HG03175 (cell line): ENCODE measurements at regions not wholly inside any gene's neighbourhood (a gene's known extent, or its start where the extent isn't known, plus 50 kb on each side); places are given as distances from the start of the nearest gene placed in this dataset.
"Not testable (repeated sequence)": the region's sequence is repeated elsewhere in the genome, so short reads cannot be mapped to it uniquely, and the experiment has no call there.

Experiments
- ATAC-seq: cut with Tn5 transposase; IDR thresholded peaks from one replicate; pipeline ENCODE4 v1.9.1; 2021; ENCODE audit warnings: mild to moderate bottlenecking, moderate library complexity; ENCODE audit not compliant: unreplicated experiment

DNA sequence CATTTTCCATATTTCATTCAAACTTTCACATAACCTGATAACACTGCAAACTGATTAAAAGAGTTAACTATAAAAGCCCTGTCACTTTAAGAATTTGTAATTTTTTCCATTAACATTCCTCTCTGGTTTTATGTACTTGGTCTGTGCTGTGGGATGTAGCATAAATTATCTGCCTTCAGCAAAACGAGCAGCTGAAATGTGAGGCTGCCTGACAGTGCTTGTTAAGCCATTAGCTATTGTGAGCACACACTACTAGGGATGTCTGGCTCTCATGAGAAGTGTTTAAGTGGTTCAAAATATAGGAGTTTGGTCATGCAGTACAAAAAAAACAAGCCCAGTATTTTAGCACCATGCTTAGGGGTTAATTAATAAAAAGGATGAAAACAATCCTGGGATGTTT lies 63.0 kb downstream of the HOXA1 start:
- ATAC-seq: no peak

DNA sequence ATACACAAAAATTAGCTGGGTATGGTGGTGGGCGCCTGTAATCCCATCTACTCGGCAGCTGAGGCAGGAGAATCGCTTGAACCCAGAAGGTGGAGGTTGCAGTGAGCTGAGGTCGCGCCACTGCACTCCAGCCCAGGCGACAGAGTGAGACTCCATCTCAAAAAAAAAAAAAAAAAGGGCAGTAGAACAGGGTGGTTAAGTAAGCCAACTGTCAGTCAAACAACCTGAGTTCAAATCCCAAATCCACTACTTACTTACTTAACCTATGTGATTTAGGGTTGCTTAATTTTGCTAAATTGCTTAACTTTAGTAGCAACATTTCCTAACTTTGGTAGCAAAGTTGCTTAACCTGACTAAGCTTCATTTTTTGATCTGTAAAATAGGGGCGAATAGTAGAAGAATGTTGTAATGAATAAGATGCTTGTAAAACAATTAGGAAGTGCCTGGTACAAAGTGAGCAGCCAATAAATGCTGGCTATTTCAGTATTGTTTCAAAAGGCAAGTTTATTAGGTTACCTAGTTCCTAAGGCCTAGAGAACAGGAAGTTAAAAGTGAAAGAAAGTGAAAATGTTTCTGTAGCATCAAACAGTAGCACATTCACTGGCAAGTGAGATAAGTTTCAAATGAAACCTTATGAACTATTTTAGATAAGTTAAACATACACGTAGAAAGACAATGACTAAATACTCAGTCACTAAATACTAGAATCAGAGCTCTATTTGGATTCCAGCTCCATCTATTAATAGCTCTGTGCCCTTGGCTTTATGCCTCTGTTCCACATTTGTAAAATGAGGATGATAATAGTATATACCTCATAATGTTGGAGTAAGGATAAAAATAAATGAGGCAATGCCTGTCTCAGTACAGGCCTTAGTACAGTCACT lies 64.3 kb downstream of the HOXA1 start:
- ATAC-seq: peak; percentile 91

DNA sequence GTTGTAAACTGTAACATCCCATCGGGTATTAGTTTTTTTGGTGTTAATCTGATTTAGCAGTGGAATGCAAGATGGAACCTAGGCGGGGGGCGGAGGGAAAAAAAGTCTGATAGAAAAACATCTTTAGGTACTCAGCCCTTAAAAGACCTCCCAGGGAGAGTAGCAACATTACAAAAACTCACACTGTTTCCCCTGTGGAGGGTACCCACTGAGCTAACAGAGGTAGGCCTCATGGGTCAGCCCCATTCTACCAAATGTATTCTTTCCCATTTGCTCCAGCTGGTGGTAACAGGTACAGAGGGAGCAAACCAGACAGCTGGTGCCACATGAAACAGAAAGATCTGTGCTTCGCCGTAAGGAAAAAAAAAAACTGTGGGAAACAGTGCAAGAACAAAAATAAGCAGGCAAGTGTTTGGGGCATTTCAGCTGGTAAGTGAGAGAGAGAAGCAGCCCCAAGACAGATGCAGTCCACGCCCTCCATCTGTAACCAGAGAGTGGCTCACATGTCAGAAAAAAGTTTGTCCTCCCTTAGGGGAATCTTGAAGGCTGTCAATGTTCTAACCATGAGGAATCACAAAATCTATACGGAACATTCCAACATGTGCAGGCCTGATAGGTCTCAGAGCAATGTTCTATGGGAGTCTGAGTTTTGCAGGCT lies 65.3 kb downstream of the HOXA1 start:
- ATAC-seq: no peak

DNA sequence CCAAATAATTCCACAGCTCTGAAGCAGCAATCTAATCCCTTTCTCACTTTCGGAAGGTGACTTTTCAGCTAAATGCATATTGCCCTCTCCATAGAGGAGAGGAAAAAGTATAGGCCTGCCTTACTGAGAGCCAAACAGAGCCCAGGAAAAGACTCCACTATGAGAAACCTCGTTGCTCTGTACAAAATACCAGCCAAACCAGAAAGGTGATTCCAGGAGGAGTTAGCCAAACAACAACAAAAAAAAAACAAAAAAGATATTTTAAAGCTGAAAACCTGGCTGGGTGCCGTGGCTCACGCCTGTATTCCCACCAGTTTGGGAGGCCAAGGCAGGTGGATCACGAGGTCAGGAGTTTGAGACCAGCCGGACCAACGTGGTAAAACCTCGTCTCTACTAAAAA lies 70.5 kb downstream of the HOXA1 start:
- no peak for ATAC-seq

DNA sequence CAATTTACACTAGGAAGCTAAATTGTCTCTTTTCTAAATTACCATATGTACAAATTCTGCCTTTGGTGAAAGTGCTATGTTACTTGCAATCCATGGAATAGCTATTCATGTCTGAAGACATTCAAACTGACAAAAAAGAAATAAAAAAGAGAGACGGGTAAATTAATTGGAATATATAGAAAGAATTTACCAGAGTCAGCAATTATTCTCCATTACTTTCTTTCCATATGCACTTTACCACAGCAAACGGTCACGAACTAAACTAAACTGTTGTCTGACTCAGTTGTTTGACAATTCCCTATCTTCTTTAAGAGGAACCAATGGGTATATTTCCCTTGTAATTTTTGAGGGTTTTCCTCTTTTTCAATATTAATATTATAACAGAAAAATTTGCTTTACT lies 85.7 kb downstream of the HOXA1 start:
- no peak for ATAC-seq

DNA sequence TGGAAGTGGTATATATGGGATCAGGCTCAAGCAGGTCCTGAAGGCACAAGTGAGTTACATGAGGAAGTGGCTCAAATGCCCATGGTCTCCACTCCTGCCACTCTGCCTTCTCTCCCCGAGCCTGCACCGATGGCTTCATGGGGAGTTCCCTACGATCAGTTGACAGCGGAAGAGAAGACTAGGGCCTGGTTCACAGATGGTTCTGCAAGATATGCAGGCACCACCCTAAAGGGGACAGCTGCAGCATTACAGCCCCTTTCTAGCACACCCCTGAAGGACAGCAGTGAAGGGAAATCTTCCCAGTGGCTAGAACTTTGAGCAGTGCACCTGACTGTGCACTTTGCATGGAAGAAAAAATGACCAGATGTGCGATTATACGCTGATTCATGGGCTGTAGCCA lies 95.3 kb downstream of the HOXA1 start:
- ATAC-seq: no peak

DNA sequence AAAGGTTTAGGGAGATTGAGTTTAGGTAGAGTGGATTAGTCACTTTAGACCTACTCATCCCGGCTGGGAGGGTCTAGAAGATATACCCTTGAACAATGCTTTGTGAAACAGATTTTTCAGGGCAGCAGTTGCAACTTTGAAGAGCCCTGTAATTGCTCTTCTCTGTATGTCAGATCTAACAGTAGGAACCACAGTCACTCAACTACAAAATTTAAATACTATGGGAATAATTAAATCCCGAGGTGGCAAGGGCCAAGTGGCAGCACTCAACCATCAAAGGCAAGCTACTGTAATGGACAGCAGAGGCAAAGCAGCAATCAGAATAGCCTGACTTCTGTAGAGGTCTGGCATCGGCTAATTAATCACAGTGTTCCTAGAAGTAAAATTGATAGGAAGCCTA lies 97.5 kb downstream of the HOXA1 start:
- ATAC-seq: not testable (repeated sequence)

DNA sequence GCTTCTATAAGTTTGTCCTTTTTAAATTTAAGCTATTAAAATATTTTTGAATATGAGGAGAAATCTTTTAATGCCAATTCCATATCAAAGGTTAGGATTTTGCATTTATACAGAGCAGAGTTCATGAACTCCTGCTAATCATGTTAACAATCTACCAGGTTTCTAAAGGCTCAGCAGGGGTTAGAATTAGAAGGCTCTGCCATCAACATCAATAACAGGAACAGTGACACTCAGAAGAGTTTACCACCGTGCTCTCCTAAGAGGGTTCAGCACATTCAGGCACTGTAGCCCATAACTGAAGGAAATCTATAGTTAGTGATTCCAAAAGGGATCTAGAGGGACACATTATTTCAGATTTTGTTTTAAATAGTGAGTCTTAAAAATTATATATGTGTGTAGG lies 100.1 kb downstream of the HOXA1 start:
- no peak for ATAC-seq

DNA sequence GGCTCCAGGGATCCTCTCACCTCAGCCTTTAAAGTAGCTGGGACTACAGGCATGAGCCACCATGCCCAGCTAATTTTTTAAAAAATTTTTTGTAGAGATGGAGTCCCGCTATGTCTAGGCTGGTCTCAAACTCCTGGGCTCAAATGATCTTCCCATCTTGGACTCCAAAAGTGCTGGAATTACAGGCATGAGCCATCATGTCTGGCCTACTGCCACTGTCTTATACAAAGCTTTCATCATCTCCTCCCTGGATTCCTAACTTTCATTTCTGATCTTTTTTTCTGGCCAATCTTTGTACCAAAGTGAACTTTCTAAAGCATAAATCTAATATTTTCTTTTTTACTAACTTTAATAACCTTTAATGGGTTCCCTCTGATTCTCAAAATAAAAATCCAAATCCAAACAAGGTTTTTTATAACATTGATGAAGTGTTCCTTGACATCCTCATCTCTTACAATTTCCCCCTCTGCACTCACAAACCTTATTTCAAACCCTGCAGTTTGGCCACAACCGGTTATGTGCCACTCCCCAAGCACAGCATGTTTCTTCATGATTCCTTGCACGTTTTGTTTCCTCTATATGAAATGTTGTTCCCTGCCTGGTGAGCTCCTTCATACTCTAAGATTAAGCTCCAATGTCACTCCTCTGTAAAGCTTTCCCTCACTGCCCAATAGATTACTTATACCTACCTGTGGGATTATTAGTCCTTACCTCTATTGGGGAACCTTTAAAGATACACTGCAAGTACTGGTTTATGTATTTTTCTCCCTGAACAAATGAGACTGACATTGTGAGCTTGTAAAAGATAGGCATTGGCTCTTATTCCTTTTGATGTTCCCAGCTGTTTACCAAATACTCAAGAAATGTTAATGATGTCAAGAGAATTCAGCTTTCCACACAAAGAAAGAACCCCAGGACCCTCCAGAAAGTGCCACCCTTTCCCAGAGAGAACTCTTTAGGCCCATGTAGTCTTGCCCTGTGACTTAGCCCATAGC lies 101.7 kb downstream of the HOXA1 start:
- ATAC-seq: no peak

DNA sequence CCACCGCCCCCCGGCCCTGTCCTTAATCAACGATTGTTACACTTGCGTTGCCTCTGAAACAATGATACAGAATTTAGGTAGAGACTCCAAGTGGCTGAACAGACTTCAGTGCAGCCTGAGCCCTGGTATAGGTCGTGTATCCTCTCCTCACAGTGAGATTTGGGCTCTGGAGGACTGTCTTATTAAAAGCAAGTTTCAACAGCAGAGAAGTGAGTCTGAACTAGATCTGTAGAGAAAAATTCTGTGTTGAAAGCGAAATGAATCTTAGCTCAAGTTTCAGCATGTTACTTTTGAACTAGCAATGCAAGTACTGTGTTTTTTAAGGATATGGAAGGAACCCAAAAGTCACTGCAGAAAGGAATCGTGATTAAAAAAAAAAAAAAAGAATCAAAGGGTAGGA lies 103.1 kb downstream of the HOXA1 start:
- ATAC-seq: no peak

DNA sequence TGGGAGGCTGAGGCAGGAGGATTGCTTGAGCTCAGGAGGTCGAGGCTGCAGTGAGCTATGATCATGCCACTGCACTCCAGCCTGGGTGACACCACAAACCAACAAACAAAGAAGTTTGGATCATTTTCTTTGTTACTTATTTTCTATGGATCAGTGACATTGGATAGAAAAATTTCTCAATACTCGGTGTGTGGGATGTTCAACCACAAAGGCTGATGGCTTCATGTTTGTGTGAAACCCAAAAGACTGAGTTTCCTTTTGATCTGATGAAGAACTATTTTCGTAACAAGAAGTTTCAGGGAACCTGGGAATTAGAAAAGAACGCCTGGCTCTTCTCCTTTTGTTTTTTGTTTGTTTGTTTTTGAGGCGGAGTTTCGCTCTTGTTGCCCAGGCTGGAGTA lies 104.0 kb downstream of the HOXA1 start:
- no peak for ATAC-seq

DNA sequence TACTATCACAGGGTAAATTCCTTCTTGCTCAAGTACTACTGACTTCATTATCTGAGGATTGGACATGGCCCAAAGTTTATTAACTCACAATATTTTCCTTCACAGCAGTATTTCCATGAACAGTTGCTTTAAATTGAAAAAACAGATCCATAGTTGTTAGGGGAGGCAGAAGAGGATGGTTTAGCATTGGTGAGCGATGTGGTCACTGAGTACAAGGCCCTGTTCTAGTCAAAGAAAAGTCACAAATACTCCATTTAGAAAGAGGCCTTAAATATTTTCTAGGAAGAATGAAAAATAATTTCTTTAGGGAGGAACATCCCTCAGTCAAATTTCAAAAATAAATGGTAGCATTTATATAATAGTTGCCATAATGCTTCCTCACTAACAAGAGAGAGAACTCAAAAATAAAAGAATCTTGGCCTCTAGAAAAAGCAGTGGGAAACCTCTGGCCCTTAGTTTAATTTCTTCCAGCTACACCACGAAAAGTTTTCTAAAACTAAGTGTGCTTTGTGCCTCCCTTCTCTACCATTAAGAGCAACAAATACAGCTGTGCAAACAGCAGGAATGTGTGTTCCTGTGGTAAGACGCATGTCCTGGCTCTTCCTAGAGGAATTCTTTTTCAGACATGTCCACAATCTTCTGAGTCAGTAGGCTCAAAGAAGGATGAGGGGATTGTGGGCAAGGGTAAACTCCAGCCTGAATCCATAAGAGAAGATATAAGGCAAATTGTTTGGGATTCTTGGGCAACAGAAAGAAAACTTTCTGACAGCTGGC lies 105.7 kb downstream of the HOXA1 start:
- ATAC-seq: no peak

DNA sequence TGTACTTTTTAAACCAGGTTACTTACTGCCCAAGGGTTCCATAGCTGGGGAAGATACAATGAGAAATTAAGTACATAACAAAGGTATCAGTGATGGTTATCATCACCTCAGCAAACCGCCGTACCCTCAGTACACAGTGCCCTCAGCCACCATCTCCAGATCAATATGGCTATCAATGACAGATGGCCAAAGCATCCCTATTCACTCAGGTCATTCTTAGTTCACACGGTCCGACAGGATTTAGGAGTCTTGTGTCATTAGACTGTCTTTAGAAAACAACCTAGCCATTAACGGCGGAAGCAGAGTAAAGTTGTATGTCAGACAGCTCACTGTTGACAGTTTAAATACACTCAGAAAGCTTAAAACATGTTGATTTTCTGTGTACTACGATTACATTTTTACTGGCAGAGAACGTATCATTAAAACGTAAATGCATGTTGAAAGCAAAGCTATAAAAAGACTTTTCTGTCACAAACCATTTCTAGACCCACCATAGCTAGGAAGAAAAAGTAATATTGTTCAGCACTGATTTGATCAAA lies 106.9 kb downstream of the HOXA1 start:
- no peak for ATAC-seq

DNA sequence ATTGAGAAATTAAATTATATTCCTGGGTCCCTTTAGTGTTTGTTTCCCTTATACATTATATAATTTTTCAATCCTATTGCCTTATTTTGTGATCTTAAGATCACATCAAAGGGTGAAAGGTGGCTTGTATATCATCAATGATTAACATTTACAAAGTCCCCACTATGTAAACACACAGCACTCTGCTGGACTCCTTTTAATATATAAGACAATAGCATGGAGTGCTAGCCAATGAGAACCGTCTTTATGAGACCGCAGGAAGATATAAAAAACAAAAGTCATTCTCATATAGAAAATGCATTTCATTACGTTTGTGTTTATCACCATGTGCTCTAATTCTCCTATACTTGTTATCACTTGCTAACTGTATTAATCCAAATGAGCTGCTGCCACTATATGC lies 108.5 kb downstream of the HOXA1 start:
- no peak for ATAC-seq

DNA sequence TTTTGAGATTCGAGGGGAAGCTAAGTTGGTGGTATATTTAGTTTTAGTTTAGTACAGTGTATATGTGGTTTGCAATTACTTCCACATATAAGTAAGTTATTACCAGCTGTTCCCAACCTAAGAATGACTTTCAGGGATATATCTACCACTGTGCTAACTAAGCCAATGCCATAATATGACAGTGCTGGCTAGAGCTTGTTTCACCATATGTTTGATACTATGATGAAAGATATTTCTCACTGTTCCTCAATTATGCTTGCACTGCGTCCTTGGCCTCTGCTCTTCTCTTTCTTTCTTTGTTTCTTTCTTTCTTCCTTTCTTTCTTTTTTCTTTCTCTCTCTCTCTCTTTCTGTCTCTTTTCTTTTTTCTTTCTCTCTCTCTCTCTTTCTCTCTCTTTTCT lies 113.8 kb upstream of the SKAP2 start:
- ATAC-seq: no peak

DNA sequence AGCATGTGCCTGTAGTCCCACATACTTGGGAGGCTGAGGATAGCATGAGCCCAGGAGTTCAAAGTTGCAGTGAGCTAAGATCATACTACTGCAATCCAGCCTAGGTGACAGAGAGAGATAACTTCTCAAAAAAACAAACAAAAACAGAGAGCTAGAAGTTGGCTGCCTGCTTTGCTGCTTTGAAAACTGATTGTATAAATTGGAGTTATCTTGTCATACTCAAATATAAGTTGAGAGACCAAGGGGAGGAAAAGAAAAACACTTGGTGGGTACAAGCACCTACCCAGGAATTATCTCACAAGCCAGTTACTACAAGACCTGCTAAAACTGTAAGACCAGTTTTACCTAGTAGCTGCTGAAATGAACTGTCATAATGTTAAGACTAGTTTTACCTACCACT lies 112.5 kb upstream of the SKAP2 start:
- ATAC-seq: no peak

DNA sequence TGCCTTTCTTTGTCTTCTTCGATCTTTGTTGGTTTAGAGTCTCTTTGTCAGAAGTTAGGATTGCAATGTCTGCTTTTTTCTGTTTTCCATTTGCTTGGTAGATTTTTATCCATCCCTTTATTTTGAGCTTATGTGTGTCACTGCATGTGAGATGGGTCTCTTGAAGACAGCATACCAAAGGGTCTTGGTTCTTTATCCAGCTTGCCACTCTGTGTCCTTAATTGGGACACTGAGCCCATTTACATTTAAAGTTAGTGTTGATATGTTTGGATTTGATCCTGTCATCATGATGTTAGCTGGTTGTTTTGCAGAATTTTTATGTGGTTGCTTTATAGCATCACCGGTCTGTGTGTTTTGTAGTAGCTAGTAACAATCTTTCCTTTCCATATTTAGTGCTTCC lies 107.5 kb upstream of the SKAP2 start:
- not testable (repeated sequence) for ATAC-seq

DNA sequence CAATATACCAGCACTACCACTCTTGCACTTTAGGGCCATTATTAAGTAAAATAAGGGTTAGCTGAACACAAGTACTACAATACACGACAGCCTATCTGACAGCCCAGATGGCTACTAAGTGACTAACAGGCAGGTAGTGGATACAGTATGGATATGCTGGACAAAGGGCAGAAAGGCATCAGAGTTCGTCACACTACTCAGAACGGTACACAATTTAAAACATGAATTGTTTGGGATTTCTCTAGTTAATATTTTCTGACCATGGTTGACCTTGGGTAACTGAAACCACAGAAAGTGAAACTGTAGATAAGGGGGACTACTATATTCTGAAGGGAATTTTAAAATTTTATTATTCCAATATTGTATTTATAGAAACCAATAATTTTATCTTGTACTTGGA lies 101.3 kb upstream of the SKAP2 start:
- no peak for ATAC-seq

DNA sequence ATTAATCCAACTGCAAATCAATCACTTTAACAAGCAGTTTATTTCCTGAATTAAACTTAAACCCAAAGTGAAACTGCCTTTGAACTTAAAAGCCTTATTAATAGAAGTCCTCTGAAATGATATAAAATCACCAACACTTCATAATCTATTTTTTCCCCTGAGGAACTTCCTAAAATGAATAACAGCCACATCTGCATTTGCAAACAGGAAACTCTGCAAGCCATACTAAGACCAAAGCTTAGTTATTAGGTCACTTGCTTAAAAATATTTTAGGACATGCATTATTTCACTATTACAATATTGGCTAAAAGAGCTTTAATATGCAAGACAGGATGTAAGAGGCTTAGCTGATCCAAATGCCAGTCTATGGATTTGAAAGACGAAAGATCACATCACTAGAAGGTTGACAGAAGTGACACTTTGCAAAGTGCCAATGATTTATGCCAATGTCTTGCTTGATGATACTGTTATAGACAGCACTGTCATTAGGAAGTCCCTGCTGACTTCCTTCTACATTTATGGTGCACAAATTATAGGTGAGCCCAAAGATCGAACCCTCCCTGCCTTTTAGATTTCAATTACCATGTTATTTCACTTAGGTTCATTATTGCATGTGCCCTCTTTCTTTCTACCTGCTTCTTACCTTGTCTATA lies 99.9 kb upstream of the SKAP2 start:
- ATAC-seq: no peak

DNA sequence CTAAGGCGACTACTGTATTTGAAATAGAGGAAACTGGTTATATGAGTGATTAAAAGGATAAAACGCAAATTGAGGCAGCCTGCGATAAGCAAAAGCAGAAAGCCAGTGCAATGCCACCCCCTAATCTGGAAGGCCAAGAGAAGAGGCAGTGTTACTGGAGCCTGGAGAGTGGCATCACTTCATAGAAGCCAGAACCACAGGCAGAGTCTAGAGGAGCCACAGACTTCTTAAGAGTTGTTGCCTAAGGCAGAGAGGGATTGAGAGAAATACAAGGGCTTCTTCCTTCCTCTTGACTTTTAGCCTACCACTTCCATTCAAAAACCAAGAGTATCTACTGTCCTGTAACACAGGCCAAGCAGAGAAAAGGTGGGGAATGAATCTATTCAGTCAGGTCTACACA lies 94.9 kb upstream of the SKAP2 start:
- no peak for ATAC-seq
